MG63 (cell line): ENCODE measurements at regions not wholly inside any gene's neighbourhood (a gene's known extent, or its start where the extent isn't known, plus 50 kb on each side); places are given as distances from the start of the nearest gene placed in this dataset.

Experiments used
- DNase-seq: peaks from one replicate; pipeline ENCODE4 v3.0.0-alpha.2; 2020
- H3K27me3 ChIP-seq: fragments of 250-450 bp; sonication (Bioruptor Pico); 2 replicates; pipeline ENCODE4 v1.5.1; 2020; ENCODE audit warnings: mild to moderate bottlenecking, moderate library complexity
- H3K36me3 ChIP-seq: fragments of 250-450 bp; sonication (Bioruptor Pico); 2 replicates; pipeline ENCODE4 v1.5.1; 2020; ENCODE audit warnings: mild to moderate bottlenecking, moderate library complexity
- H3K4me3 ChIP-seq: fragments of 250-450 bp; sonication (Bioruptor Pico); 2 replicates; pipeline ENCODE4 v1.5.1; 2020; ENCODE audit warnings: mild to moderate bottlenecking, moderate library complexity
- H3K9me3 ChIP-seq: fragments of 250-450 bp; sonication (Bioruptor Pico); 2 replicates; pipeline ENCODE4 v1.5.1; 2020; ENCODE audit warnings: mild to moderate bottlenecking, moderate library complexity

- Histone ChIP-seq H3K9me3 (no peaks in the 10 kb centered on the region), H3K36me3 (no peaks in the 10 kb centered on the region), H3K4me3 (no peak overlapping the region), H3K27me3 (no peaks in the 10 kb centered on the region)
- no peak for DNase-seq
Observed at GRCh38 chr13:76503766-76504165, 382.4 kb downstream of the KCTD12 start.

DNA sequence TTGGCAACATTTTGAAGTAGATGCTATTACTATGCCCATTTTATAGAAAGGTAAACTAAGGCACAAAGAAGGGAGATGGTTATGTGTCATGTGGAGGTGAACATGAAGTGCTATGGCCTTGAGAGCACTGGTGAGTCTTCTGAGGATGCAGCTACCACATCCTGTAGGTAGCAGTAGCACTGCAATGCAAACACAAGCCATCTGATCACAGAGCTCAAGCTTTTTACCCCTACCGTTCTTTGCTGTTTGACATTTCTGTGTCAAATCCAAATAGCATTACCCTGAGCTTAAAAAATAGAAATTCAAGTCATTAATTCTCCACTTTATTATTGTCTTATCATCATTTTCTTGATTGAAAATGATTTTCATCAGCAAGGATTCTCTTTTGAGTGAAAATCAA lies 382.9 kb downstream of the KCTD12 start:
- no peak for DNase-seq
- Histone ChIP-seq H3K27me3 (no peaks in the 10 kb centered on the region), H3K9me3 (no peaks in the 10 kb centered on the region), H3K4me3 (no peak overlapping the region), H3K36me3 (no peaks in the 10 kb centered on the region)

- DNase-seq: no peak
- H3K9me3 ChIP-seq: no peaks in the 10 kb centered on the region
- H3K4me3 ChIP-seq: no peak overlapping the region
- no peaks in the 10 kb centered on the region for H3K36me3 ChIP-seq
- no peaks in the 10 kb centered on the region for H3K27me3 ChIP-seq
Observed at GRCh38 chr13:76500894-76501293, 385.3 kb downstream of the KCTD12 start.

DNA sequence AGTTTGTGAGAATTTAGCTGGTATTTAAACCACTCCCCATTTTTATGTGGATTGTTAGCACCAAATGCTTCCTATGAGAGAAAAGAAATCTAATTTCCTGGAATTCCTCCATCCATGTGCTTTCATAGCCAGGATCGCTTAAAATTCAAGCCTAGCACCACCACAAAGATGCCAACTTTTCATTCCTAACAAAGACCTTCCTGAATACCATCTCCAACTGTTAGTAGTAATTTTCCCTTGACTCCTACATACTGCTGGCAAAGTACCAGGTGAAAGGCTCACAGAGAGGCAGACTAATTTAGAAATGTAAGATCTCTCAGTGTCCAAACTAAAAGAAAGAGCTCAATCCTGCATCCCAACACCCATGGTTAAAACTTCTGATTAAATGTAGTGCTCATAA lies 386.3 kb downstream of the KCTD12 start:
- Histone ChIP-seq H3K4me3 (no peak overlapping the region), H3K9me3 (no peaks in the 10 kb centered on the region), H3K36me3 (no peaks in the 10 kb centered on the region), H3K27me3 (no peaks in the 10 kb centered on the region)
- DNase-seq: no peak

GRCh38 chr13:76489274-76489673 lies 396.9 kb downstream of the KCTD12 start:
- DNase-seq: no peak
- H3K4me3 ChIP-seq: no peak overlapping the region
- H3K36me3 ChIP-seq: no peaks in the 10 kb centered on the region
- H3K9me3 ChIP-seq: no peaks in the 10 kb centered on the region
- H3K27me3 ChIP-seq: no peaks in the 10 kb centered on the region

- no peak for DNase-seq
- H3K36me3 ChIP-seq: no peaks in the 10 kb centered on the region
- no peaks in the 10 kb centered on the region for H3K9me3 ChIP-seq
- no peaks in the 10 kb centered on the region for H3K27me3 ChIP-seq
- H3K4me3 ChIP-seq: no peak overlapping the region
Observed at GRCh38 chr13:76481738-76482137, 404.5 kb downstream of the KCTD12 start.

DNA sequence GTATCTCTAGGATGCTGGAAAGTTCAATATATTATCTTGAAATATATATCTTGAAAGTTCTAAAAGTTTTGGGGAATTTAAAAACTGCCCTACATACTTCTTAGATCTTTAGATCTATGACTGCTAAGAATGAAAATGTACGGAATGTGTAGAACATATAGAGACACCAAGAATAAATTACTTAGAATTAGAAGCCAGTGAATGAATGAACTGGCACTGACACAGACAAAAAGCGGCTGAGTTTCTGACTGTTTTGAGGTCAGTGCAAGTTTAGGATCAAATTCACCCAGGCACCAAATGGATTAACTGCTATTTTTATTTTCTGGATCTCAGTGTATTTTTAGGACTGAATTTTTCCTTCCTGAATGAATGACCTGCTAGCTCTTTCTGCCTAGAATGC lies 411.2 kb downstream of the KCTD12 start:
- no peaks in the 10 kb centered on the region for H3K9me3 ChIP-seq
- H3K27me3 ChIP-seq: no peaks in the 10 kb centered on the region
- no peak for DNase-seq

GRCh38 chr13:76474356-76474755 lies 411.8 kb downstream of the KCTD12 start:
- no peaks in the 10 kb centered on the region for H3K36me3 ChIP-seq
- no peaks in the 10 kb centered on the region for H3K27me3 ChIP-seq
- no peaks in the 10 kb centered on the region for H3K9me3 ChIP-seq
- no peak overlapping the region for H3K4me3 ChIP-seq
- no peak for DNase-seq

More for the DNA sequence above, 411.2 kb downstream of the KCTD12 start:
- H3K4me3 ChIP-seq: no peak overlapping the region
- no peaks in the 10 kb centered on the region for H3K36me3 ChIP-seq

DNA sequence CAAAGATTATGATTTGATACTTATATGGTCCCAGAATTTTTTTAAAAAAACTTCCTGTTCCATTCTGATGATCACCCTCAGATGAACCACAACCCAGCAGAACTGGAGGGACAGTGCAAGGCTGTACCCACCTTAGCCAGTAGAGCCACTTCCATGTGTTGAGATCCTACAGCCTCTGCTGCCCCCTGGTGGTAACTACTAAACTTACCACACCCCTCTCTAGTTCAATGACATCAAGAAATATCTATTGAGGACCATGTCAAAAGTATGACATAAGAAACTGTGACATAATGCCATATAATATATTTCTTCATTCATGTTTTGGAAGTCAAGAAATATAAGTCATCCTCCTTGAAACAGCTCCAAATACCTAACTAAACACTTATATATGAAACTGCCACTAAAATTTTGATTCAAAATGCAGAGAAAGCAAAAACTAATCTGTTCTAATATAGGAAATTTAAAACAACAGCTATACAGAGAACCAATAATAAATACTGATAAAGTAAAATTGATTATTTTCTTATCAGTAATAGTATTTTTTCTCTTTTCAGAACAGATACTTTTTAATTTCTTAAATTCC lies 412.6 kb downstream of the KCTD12 start:
- no peaks in the 10 kb centered on the region for H3K9me3 ChIP-seq
- no peaks in the 10 kb centered on the region for H3K36me3 ChIP-seq
- peak; percentile 56 for DNase-seq
- no peak overlapping the region for H3K4me3 ChIP-seq
- H3K27me3 ChIP-seq: no peaks in the 10 kb centered on the region

GRCh38 chr13:76472916-76473315 lies 413.3 kb downstream of the KCTD12 start:
- no peaks in the 10 kb centered on the region for H3K27me3 ChIP-seq
- no peak overlapping the region for H3K4me3 ChIP-seq
- DNase-seq: no peak
- H3K9me3 ChIP-seq: no peaks in the 10 kb centered on the region
- H3K36me3 ChIP-seq: no peaks in the 10 kb centered on the region

- no peak for DNase-seq
- no peaks in the 10 kb centered on the region for H3K27me3 ChIP-seq
- no peaks in the 10 kb centered on the region for H3K9me3 ChIP-seq
- H3K36me3 ChIP-seq: no peaks in the 10 kb centered on the region
- no peak overlapping the region for H3K4me3 ChIP-seq
Observed at GRCh38 chr13:76471486-76471885, 414.7 kb downstream of the KCTD12 start.

DNA sequence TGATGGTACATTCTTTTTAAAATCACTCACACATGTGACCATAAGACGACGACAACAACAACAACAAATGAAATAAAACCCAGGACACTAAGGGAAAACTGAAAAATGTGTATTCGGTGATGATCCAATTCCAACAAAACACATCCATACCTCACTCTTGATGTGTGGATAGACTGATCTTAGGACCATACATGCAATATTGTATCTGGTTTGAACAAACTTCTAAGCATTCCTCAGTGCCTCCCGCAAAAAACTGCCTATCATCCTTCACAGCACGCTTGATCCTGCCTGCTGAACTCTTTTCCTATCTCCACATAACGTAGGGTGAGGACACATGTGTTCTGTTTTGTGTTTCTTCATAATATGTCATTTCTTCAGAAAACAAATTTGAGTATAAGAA lies 415.2 kb downstream of the KCTD12 start:
- Histone ChIP-seq H3K4me3 (no peak overlapping the region), H3K36me3 (no peaks in the 10 kb centered on the region), H3K27me3 (no peaks in the 10 kb centered on the region), H3K9me3 (no peaks in the 10 kb centered on the region)
- DNase-seq: no peak

- no peaks in the 10 kb centered on the region for H3K36me3 ChIP-seq
- no peaks in the 10 kb centered on the region for H3K27me3 ChIP-seq
- DNase-seq: no peak
- H3K9me3 ChIP-seq: no peaks in the 10 kb centered on the region
- no peak overlapping the region for H3K4me3 ChIP-seq
Observed at GRCh38 chr13:76466043-76466442, 420.2 kb downstream of the KCTD12 start.

DNA sequence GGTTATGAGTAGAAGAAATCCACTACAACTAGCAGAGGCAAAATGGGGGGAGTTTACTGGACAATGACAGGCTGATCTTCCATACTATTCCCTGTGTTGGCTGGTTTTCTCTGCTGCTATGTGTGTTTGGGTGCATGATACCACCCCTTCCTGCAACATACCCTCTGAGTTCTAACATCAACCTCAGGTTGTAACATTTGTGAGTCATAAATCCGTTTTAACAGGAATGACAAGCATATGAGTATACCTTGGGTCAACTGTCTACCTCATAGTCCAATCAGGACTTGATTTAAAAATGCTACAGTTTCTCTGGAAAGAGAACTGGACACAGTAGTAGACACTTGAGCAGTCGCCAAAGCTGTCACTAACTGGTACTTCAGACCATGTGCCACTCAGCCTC lies 422.9 kb downstream of the KCTD12 start:
- no peaks in the 10 kb centered on the region for H3K9me3 ChIP-seq
- H3K36me3 ChIP-seq: no peaks in the 10 kb centered on the region
- H3K4me3 ChIP-seq: no peak overlapping the region
- no peaks in the 10 kb centered on the region for H3K27me3 ChIP-seq
- DNase-seq: no peak

GRCh38 chr13:76461999-76462398 lies 424.2 kb downstream of the KCTD12 start:
- H3K4me3 ChIP-seq: no peak overlapping the region
- H3K9me3 ChIP-seq: no peaks in the 10 kb centered on the region
- H3K36me3 ChIP-seq: no peaks in the 10 kb centered on the region
- no peak for DNase-seq
- no peaks in the 10 kb centered on the region for H3K27me3 ChIP-seq

DNA sequence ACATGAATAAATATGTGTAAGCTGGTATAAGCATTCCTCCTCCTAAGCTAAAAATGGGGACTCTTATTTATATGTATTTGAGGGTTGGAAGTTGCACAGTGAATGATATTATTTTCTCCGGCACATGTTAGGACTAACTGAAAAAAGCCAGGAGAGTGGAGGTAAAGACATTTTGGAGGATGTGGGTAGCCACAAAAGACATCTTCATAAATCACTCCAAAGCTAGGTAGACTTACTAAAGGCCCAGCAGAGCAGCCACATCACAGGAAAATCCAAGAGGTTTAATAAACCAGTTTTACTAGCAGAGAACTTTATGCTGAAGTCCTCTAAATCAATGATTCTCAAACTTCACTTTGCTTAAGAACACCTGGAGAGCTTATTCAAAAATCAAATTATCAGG lies 424.7 kb downstream of the KCTD12 start:
- no peaks in the 10 kb centered on the region for H3K9me3 ChIP-seq
- no peaks in the 10 kb centered on the region for H3K36me3 ChIP-seq
- DNase-seq: no peak
- no peak overlapping the region for H3K4me3 ChIP-seq
- H3K27me3 ChIP-seq: no peaks in the 10 kb centered on the region

- no peak for DNase-seq
Observed at GRCh38 chr13:76459863-76460262, 426.3 kb downstream of the KCTD12 start.

DNA sequence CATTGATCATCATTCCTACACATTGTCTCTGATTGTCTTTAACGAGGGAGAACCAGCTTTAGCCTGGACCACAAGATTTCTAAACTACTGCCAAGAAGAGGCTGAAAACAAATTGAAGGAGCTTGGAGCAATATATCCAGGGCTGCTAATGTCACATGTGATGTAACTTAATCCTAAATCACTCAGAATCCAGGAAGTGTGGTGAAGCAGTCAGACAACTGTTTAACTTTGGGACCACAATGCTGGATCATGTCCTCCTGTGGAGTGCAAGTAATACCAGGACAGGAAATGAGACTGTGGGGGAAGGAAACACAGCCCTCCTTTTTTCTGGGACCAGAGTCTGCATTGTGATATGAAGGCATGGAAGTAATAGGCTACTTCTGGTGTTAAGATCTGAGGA lies 430.2 kb downstream of the KCTD12 start:
- Histone ChIP-seq H3K9me3 (peaks cover 6% of the 10 kb centered on the region; the same call in 1 of the 2 replicates), H3K27me3 (no peaks in the 10 kb centered on the region), H3K36me3 (no peaks in the 10 kb centered on the region), H3K4me3 (no peak overlapping the region)
- peak; percentile 45 for DNase-seq

More at GRCh38 chr13:76459863-76460262, 426.3 kb downstream of the KCTD12 start:
- Histone ChIP-seq H3K27me3 (no peaks in the 10 kb centered on the region), H3K4me3 (no peak overlapping the region), H3K9me3 (no peaks in the 10 kb centered on the region), H3K36me3 (no peaks in the 10 kb centered on the region)

DNA sequence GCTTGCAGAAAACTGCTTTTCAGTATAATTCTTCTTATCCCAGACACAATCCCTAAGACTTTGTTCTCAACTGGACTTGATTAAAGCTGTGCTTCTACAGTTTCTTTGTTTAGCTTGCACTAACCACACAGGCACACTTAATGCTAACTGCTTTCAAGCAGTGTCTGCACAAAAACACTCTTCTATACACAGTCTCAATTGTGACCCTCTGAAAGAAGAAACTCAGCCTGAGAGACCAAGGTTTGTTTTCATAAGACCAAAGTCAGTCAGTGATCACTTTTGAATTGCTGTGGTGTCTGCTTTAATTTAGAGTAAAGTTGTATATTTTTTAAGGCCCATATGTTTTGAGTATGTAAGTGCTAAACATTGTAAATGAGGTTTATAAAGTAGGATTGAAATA lies 431.2 kb downstream of the KCTD12 start:
- peaks cover 6% of the 10 kb centered on the region; the same call in 1 of the 2 replicates for H3K9me3 ChIP-seq
- no peak for DNase-seq
- H3K4me3 ChIP-seq: no peak overlapping the region
- no peaks in the 10 kb centered on the region for H3K36me3 ChIP-seq
- H3K27me3 ChIP-seq: no peaks in the 10 kb centered on the region
